Neural cell (in vitro differentiated cells): ENCODE measurements at regions not wholly inside any gene's neighbourhood (a gene's known extent, or its start where the extent isn't known, plus 50 kb on each side); places are given as distances from the start of the nearest gene placed in this dataset.

Experiments used
- H2AFZ ChIP-seq: fragments of 200-600, 300-800 bp; sonication (generic), shearing (Covaris generic); 2 replicates; pipeline ENCODE4 v1.6.0; 2014; ENCODE audit warnings: low read depth, mild to moderate bottlenecking, antibody characterized with exemption, low read length, moderate library complexity
- H3F3A ChIP-seq: fragments of 200-600 bp; shearing (Covaris generic); 2 replicates; pipeline ENCODE4 v1.6.1; 2016; ENCODE audit warnings: mild to moderate bottlenecking, moderate library complexity, mixed read lengths, antibody characterized with exemption, low read length; ENCODE audit not compliant: insufficient read depth, poor library complexity, severe bottlenecking
- H3K27ac ChIP-seq: fragments of 200-600, 300-800 bp; sonication (generic), shearing (Covaris generic); 2 replicates; pipeline ENCODE4 v1.5.1; 2014; ENCODE audit warnings: mild to moderate bottlenecking, low read length, moderate library complexity
- H3K27me3 ChIP-seq: fragments of 300-800, 200-600 bp; sonication (generic), shearing (Covaris generic); 2 replicates; pipeline ENCODE4 v1.6.0; 2014; ENCODE audit warnings: mild to moderate bottlenecking, low read depth, low read length, moderate library complexity; ENCODE audit not compliant: insufficient read depth
- H3K36me3 ChIP-seq: fragments of 300-800, 200-600 bp; sonication (generic), shearing (Covaris generic); 2 replicates; pipeline ENCODE4 v1.5.1; 2014; ENCODE audit warnings: mild to moderate bottlenecking, antibody characterized with exemption, low read length, moderate library complexity; ENCODE audit not compliant: insufficient read depth
- H3K4me2 ChIP-seq: fragments of 300-800, 200-600 bp; sonication (generic), shearing (Covaris generic); 2 replicates; pipeline ENCODE4 v1.6.0; 2014; ENCODE audit warnings: mild to moderate bottlenecking, low read length
- H3K4me3 ChIP-seq: fragments of 300-800, 200-600 bp; sonication (generic), shearing (Covaris generic); 2 replicates; pipeline ENCODE4 v1.5.1; 2014; ENCODE audit warnings: mild to moderate bottlenecking, low read length, moderate library complexity
- H3K79me2 ChIP-seq: fragments of 200-600 bp; shearing (Covaris generic); replicated peaks from 2 replicates; pipeline ENCODE4 v1.6.0; 2014; ENCODE audit warnings: mild to moderate bottlenecking, low read length, moderate library complexity; ENCODE audit not compliant: insufficient read depth
- H3K9ac ChIP-seq: fragments of 300-800, 200-600 bp; sonication (generic), shearing (Covaris generic); 2 replicates; pipeline ENCODE4 v1.6.1; 2016; ENCODE audit warnings: mild to moderate bottlenecking, low read length, mixed read lengths
- H3K9me2 ChIP-seq: fragments of 200-600 bp; shearing (Covaris generic); 2 replicates; pipeline ENCODE4 v1.6.1; 2016; ENCODE audit warnings: mild to moderate bottlenecking, low read length, mixed read lengths; ENCODE audit not compliant: insufficient read depth
- H3K9me3 ChIP-seq: fragments of 200-600, 300-800 bp; sonication (generic), shearing (Covaris generic); 2 replicates; pipeline ENCODE4 v1.6.1; 2016; ENCODE audit warnings: mild to moderate bottlenecking, mixed run types, low read length, moderate library complexity, mixed read lengths
- H4K20me1 ChIP-seq: fragments of 200-600 bp; shearing (Covaris generic); 2 replicates; pipeline ENCODE4 v1.6.1; 2016; ENCODE audit warnings: mild to moderate bottlenecking, mixed run types; ENCODE audit not compliant: insufficient read depth
- CTCF ChIP-seq: fragments of 450-650 bp; IDR thresholded peaks from 2 replicates; pipeline ENCODE4 v1.5.1; 2014; ENCODE audit warnings: antibody characterized with exemption, mild to moderate bottlenecking, moderate library complexity; ENCODE audit not compliant: poor library complexity, severe bottlenecking
- EP300 ChIP-seq: fragments of 450-650 bp; conservative IDR thresholded peaks from 2 replicates; pipeline ENCODE4 v1.6.1; 2014; ENCODE audit warnings: antibody characterized with exemption, mild to moderate bottlenecking, moderate library complexity; ENCODE audit not compliant: poor library complexity, severe bottlenecking
- EZH2 ChIP-seq: fragments of 200-600, 300-800 bp; shearing (Covaris generic), sonication (generic); IDR thresholded peaks from 2 replicates; pipeline ENCODE4 v1.6.1; 2014; ENCODE audit warnings: antibody characterized with exemption, low read length, borderline replicate concordance, mild to moderate bottlenecking; ENCODE audit not compliant: insufficient read depth, poor library complexity, severe bottlenecking
- MXI1 ChIP-seq: fragments of 450-650 bp; conservative IDR thresholded peaks from 2 replicates; pipeline ENCODE4 v1.6.1; 2014; ENCODE audit warnings: antibody characterized with exemption, mild to moderate bottlenecking; ENCODE audit not compliant: poor library complexity, severe bottlenecking
- POLR2AphosphoS5 ChIP-seq: IDR thresholded peaks from 2 replicates; pipeline ENCODE4 v1.6.1; 2012
- RAD21 ChIP-seq: fragments of 450-650 bp; conservative IDR thresholded peaks from 2 replicates; pipeline ENCODE4 v1.6.1; 2014; ENCODE audit warnings: antibody characterized with exemption, mild to moderate bottlenecking, moderate library complexity
- REST ChIP-seq: IDR thresholded peaks from 2 replicates; pipeline ENCODE4 v1.6.1; 2012; ENCODE audit warnings: borderline replicate concordance
- SMC3 ChIP-seq: fragments of 450-650 bp; conservative IDR thresholded peaks from 2 replicates; pipeline ENCODE4 v1.6.1; 2014; ENCODE audit warnings: antibody characterized with exemption, mild to moderate bottlenecking, moderate library complexity; ENCODE audit not compliant: poor library complexity
- TAF1 ChIP-seq: IDR thresholded peaks from 2 replicates; pipeline ENCODE4 v1.6.1; 2012; ENCODE audit warnings: low read depth

GRCh38 chr14:28911521-28911920 lies 144.9 kb downstream of the FOXG1 start:
- no peak overlapping the region for H3K9ac ChIP-seq
- no peaks in the 10 kb centered on the region for H3K36me3 ChIP-seq
- no peak overlapping the region for H3K4me3 ChIP-seq
- H3K9me3 ChIP-seq = no peaks in the 10 kb centered on the region
- no peaks in the 10 kb centered on the region for H3K27me3 ChIP-seq
- H3F3A ChIP-seq = no peaks in the 10 kb centered on the region
- no peaks in the 10 kb centered on the region for H4K20me1 ChIP-seq
- H2AFZ ChIP-seq = no peak overlapping the region
- no peaks in the 10 kb centered on the region for H3K9me2 ChIP-seq
- TF ChIP-seq TAF1 (no peak), MXI1 (no peak), CTCF (no peak), EP300 (no peak), RAD21 (no peak), POLR2AphosphoS5 (no peak), REST (no peak), EZH2 (no peak), SMC3 (no peak)
- H3K27ac ChIP-seq = no peak overlapping the region
- H3K4me2 ChIP-seq = no peak overlapping the region
- H3K79me2 ChIP-seq = no peaks in the 10 kb centered on the region

DNA sequence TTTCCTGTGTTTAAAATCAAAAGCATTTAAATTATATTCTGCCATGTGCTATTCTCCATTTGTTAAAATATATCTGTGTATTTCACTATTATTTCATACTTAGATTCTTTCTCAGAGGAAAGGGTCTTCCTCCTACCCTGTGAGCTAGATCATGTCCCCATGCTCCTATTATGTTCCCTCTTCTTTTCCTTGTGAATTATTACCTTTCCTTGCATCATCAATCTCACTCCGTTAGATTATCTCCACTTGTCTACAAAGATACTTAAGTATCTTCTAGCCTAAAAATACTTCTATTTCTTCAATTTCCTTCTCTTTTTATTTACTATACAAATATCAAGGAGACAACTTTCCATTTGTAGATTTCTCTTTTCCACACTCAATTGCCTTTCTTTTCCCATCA lies 146.5 kb downstream of the FOXG1 start:
- no peaks in the 10 kb centered on the region for H3K79me2 ChIP-seq
- no peak overlapping the region for H3K4me3 ChIP-seq
- no peaks in the 10 kb centered on the region for H4K20me1 ChIP-seq
- no peak overlapping the region for H3K27ac ChIP-seq
- H3K36me3 ChIP-seq = no peaks in the 10 kb centered on the region
- no peak overlapping the region for H3K9ac ChIP-seq
- no peaks in the 10 kb centered on the region for H3K27me3 ChIP-seq
- H3F3A ChIP-seq = no peaks in the 10 kb centered on the region
- H3K9me3 ChIP-seq = no peaks in the 10 kb centered on the region
- H2AFZ ChIP-seq = no peak overlapping the region
- H3K4me2 ChIP-seq = no peak overlapping the region
- H3K9me2 ChIP-seq = no peaks in the 10 kb centered on the region
- no peak for TF ChIP-seq SMC3
- no peak for TF ChIP-seq POLR2AphosphoS5
- TF ChIP-seq CTCF = no peak
- no peak for TF ChIP-seq MXI1
- TF ChIP-seq EZH2 = no peak
- no peak for TF ChIP-seq TAF1
- no peak for TF ChIP-seq REST
- TF ChIP-seq EP300 = no peak
